Stomach (tissue), 4 donors: ENCODE measurements at regions not wholly inside any gene's neighbourhood (a gene's known extent, or its start where the extent isn't known, plus 50 kb on each side); places are given as distances from the start of the nearest gene placed in this dataset.

ENCODE experiments used
- EP300 ChIP-seq: sonication (generic); formaldehyde crosslinking; IDR thresholded peaks from one replicate; pipeline ENCODE4 v1.6.1; 2017; ENCODE audit warnings: antibody characterized with exemption
- POLR2A ChIP-seq, 4 donors: fragments of 450-650 bp; IDR thresholded peaks; one replicate each; pipeline ENCODE4 v1.6.1; 2016; ENCODE audit warnings: antibody characterized with exemption in 4 of 4, control low read depth in 2 of 4, mild to moderate bottlenecking in 1 of 4, moderate library complexity in 1 of 4
- POLR2AphosphoS5 ChIP-seq, 3 donors: sonication (generic); formaldehyde crosslinking; IDR thresholded peaks; one replicate each; pipeline ENCODE4 v1.6.1; 2016; ENCODE audit warnings: antibody characterized with exemption in 3 of 3
- TF ChIP-seq, protein P1 (sequence below), 7 experiments: fragments of 450-650 bp in 4 of 7; fragments of 200-600 bp in 3 of 7; sonication (generic) in 3 of 7; IDR thresholded peaks; one replicate each; pipeline ENCODE4 v1.5.1; 2016 to 2019; ENCODE audit warnings: antibody characterized with exemption in 7 of 7, control low read depth in 2 of 7, mild to moderate bottlenecking in 1 of 7

DNA sequence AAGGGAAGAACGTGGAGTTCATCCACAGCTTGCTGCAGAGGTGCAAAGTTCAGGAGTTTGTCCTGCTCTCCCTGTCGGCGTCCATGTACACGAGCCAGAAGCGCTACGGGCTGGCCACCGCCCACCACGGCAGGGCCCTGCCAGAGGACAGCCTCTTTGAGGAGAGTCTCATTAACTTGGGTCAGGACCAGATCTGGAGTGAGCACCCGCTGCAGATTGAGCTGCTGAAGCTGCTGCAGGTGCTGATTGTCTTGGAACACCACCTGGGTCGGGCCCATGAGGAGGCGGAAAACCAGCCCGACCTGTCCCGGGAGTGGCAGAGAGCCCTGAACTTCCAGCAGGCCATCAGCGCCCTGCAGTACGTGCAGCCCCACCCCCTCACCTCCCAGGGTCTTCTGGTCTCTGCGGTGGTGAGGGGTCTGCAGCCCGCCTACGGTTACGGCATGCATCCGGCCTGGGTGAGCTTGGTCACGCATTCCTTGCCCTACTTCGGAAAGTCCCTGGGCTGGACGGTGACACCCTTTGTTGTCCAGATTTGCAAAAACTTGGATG lies 73.8 kb upstream of the MORC3 start:
- no peak for TF ChIP-seq POLR2AphosphoS5 (IDR thresholded peaks at IDR 0.05)
- TF ChIP-seq, protein P1, sequence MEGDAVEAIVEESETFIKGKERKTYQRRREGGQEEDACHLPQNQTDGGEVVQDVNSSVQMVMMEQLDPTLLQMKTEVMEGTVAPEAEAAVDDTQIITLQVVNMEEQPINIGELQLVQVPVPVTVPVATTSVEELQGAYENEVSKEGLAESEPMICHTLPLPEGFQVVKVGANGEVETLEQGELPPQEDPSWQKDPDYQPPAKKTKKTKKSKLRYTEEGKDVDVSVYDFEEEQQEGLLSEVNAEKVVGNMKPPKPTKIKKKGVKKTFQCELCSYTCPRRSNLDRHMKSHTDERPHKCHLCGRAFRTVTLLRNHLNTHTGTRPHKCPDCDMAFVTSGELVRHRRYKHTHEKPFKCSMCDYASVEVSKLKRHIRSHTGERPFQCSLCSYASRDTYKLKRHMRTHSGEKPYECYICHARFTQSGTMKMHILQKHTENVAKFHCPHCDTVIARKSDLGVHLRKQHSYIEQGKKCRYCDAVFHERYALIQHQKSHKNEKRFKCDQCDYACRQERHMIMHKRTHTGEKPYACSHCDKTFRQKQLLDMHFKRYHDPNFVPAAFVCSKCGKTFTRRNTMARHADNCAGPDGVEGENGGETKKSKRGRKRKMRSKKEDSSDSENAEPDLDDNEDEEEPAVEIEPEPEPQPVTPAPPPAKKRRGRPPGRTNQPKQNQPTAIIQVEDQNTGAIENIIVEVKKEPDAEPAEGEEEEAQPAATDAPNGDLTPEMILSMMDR (IDR thresholded peaks at IDR 0.05) = no peak
- no peak for TF ChIP-seq POLR2A (IDR thresholded peaks at IDR 0.05)
- no peak for TF ChIP-seq EP300
